ENCODE measurements at regions not wholly inside any gene's neighbourhood (a gene's known extent, or its start where the extent isn't known, plus 50 kb on each side); places are given as distances from the start of the nearest gene placed in this dataset.

- DNase-seq (ENCODE audit: low spot score) (no peak), ATAC-seq (no peak)
Measured at GRCh38 chr6:147806697-147807096, 298.2 kb downstream of the SAMD5 start.

- no peak for DNase-seq (ENCODE audit: low spot score)
- no peak for ATAC-seq
Measured at GRCh38 chr6:147808640-147809039, 300.1 kb downstream of the SAMD5 start.

DNA sequence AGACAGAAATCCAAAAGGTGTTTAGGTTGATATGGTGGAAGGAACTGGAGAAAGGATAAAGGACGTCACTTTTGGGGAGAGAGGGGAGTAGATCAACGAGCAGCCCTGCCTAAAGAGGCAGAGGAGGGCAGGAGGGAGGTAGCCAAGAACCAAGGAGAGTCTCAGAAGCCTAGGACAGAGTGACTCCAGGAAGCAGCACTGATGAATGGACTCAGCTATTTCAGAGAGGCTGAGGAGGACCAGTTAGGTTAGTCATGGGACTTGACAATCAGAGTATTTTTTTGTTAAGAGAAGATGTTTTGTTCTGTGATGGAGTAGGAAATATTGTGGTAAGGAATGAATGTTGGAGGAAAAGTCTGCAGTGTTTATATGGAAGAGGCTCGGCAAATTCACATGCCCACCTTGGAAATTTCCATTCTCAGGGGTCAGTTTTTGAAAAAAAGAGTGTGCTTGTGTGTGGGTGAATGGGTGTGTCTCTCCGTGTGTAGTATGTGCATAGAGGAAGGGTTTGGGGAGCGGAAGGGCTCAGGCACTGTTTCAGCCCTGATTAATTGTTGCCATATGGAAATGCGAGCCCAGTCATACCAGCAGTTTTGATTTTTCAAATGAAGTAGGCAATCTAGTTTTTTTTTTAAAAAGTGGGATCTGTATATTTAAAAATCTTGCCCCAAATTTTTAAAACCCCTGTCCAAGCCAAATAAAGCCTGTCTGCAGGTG lies 303.6 kb downstream of the SAMD5 start:
- ATAC-seq: no peak
- no peak for DNase-seq (ENCODE audit: low spot score)

- DNase-seq (ENCODE audit: low spot score) (no peak), ATAC-seq (no peak)
Measured at GRCh38 chr6:147817042-147817689, 308.7 kb downstream of the SAMD5 start.

DNA sequence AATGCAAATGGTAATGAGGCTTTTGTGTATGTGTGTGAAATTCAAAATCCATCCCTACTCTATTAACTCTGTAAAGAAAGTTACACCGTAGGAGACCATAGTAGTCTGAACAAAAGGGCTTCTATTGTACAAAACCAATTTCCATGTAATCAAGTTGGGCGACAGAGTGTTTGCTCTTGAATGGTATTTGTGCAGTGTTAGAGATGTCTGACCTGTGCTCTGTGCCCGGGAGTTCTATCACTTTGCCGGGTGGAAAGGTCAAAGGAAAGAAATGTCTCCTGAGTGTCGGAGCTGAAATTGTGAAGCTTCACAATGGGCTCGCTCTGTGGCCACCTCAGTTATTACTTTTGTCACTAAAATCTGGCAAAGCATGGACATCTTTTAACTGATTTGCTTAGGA lies 312.0 kb downstream of the SAMD5 start:
- no peak for ATAC-seq
- DNase-seq (ENCODE audit: low spot score): no peak

- ATAC-seq: no peak
Measured at GRCh38 chr6:147821295-147821897, 312.9 kb downstream of the SAMD5 start.

GRCh38 chr6:147823936-147824335 lies 315.4 kb downstream of the SAMD5 start:
- no peak for DNase-seq (ENCODE audit: low spot score)

More at GRCh38 chr6:147821295-147821897, 312.9 kb downstream of the SAMD5 start:
- DNase-seq (ENCODE audit: low spot score): no peak

GRCh38 chr6:147825848-147826247 lies 317.4 kb downstream of the SAMD5 start:
- DNase-seq (ENCODE audit: low spot score) (no peak), ATAC-seq (no peak)

More at GRCh38 chr6:147823936-147824335, 315.4 kb downstream of the SAMD5 start:
- ATAC-seq: no peak

GRCh38 chr6:147826698-147827097 lies 318.2 kb downstream of the SAMD5 start:
- ATAC-seq (no peak), DNase-seq (ENCODE audit: low spot score) (no peak)

DNA sequence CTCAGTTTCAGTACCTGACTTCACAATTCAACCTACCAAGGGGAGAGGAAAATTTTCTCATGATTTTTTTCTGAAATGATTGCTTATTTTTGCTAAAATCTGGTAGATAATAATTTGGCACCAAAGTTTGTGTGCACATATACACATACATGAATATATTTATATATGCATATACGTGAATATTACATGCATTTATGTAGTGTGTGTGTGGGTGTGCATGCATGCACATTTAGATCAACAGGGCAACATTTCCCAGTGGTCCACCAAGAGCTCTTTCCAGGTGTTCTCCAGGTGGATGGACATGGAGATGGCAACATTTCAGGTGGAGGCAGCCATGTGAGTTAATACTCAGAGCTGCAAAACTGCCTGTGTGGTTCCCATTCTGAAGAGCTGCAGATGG lies 320.9 kb downstream of the SAMD5 start:
- DNase-seq (ENCODE audit: low spot score) (no peak), ATAC-seq (no peak)

DNA sequence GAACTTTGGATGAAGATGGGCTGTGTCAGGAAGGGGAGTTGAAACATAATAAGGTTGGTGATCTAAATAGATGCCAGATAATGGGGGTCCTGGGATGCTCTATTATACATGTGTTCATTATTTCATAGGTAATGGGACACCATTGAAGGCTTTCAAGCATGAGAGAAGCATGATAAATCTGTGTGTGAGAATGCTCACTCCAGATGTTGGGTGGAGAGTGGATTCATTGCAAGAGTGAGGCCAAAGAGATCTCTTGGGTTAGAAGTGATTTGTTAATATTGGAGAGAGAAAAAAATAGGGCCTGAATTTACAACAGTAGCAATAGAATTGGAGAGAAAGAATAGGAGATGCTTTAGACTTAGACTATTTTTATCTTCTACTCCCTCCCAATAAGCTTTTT lies 321.3 kb downstream of the SAMD5 start:
- ATAC-seq (no peak), DNase-seq (ENCODE audit: low spot score) (no peak)

GRCh38 chr6:147831356-147831755 lies 322.9 kb downstream of the SAMD5 start:
- DNase-seq (ENCODE audit: low spot score) (no peak), ATAC-seq (no peak)

DNA sequence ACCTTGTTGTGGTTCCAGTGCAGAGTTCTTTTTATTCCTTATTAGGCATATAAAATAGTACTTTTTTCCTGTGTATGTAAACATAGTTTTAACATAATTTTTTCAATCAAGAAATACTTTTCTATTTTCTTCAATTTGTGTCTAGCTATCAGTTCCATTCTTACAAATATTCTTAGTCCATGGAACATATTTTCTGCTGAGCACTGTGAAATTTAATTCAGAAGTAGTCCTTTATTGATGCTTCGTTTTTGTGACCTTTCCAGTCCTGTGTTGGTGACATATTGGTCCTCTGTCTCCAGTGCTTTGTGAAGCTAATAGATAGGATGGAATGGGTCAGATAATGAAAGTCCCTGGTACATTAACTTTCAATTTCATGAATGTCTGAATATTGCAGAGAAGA lies 325.1 kb downstream of the SAMD5 start:
- no peak for DNase-seq (ENCODE audit: low spot score)

DNA sequence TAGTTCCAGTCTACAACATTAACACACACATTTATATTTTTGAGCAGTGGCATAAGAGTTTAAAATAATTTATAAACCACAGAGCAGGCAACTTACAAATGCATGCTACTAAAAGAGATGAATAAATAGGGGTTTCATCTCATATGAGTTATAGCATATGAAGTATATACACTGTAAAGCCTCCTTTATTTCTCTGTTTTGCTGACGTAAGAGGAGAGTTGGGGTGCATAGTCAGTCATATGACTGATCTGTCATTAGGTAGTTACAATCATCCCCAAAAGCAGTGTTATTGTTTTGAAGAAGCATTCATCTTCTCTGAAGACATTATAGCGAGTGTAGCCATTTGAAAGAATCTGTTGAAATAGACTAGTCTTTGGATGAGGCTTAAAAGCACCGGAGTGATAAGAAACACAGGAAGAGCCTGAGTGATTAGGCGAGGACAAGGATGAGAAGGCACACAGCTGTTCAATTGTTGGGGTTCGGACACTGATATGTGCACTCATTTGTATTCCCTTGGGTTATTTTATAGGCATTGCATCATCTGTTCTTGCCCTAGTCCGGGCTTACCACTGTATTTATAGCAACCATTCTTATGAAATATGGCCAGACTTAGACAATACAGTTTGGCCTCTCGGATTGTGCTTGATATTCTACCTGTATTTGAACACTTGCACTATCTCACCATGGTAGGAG lies 325.7 kb downstream of the SAMD5 start:
- ATAC-seq (no peak), DNase-seq (ENCODE audit: low spot score) (no peak)

More for the DNA sequence above, 325.1 kb downstream of the SAMD5 start:
- no peak for ATAC-seq

DNA sequence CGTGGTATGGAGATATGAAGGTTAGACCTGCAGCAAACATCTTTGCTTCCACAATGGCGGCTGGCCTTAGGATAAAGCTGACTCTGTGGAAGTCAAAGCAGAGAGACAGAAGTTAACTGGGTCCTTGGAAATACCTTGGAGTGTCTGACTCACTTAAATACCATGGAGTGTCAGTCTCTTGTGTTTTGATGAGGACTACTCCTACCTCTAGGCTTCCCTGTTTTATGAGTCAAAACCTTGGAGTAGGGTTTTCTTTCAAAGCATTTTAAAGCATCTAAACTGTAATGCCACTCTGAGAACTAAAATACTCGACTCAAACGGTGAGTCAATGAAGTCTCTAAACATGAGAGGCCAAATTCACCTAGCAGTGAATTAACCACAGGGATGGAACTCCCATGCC lies 329.1 kb downstream of the SAMD5 start:
- ATAC-seq: no peak

GRCh38 chr6:147839708-147840610 lies 331.5 kb downstream of the SAMD5 start:
- DNase-seq (ENCODE audit: low spot score): no peak
- ATAC-seq: no peak

More for the DNA sequence above, 329.1 kb downstream of the SAMD5 start:
- no peak for DNase-seq (ENCODE audit: low spot score)

DNA sequence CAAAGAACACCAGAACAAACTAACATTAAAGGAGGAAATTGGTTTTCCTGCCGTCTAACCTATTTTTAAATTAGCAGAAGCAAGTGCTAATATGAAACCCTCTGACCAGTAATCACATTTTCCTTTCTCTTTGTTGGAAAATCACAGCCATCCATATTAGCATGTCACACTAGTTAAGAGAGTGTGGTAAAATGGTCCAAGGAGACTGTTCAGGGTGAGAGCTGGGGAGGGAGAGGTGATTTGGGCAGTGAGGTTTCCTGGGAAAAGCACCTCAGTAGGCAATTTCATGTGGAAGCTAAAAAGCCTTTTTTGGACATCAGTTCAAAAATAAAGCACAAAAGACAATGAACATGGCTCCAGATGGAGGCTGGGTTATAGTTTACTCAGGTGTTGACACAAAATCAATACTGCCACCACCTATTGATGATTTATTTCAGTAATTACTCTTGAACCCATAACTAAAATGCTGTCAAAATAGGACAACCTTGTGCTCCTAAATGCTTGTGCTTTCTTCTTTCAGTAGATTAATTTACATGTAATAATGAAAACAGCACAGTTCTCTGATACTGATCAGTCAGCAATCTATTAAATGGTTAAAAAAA lies 333.2 kb downstream of the SAMD5 start:
- ATAC-seq (no peak), DNase-seq (ENCODE audit: low spot score) (no peak)

DNA sequence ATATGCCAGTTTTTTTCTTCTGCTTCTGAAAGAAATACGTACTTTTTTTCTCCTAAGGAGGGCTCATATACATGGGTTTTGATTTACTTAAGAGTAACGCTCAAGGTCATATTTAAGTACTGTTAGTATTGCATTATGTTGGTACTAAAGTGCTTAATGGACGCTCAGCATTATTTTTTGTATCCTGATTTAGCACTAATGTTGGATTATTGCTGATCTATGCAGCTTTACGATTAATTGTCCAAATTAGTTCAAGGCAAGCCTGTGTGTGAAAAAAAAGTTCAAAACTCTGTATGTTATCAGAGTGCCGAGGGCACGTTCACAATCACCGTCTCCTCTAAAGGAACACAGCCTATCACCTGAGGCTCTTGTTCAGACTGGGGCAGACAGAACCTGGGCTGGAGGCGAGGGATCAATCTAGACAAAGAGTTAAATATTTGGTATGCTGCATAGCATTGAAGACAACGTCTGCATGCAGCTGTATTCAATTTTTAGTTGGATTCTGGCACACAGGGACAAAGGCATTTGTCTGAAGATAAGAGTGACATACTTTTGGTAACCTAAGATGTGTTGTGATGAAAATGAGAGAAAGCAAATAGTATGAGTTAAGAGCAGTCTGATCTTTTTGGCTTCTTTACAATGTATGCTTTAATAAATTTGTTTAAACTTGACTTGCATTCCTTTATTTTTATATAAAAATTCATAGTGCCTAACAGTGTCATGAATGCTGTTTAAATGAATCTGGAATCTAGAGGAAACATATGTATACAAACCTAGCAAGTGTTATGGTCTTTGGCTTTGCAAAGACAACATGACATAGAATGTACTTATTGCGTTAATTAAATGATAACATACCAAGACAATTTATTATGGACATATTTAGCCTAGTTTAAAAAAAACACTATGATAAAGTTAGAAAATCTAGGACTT lies 341.2 kb downstream of the SAMD5 start:
- DNase-seq (ENCODE audit: low spot score) (no peak), ATAC-seq (no peak)

DNA sequence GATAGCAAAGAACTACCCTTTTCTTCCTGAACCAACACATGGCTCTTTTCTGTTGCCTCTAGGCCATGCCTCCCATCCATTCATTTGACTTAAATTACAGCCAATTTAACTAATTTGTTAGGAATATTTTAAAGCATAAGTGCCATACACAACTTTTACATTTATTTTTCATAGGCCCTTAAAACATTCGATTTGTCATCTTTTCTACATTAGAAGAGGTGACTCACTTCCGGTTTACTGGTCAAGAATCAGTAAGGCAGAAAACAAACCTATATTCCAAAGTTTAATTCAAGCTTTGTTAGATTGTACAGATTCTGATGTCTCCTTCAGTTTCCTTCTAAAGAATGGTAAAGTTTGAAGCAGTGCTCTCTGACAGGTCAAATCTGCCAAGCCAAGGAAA lies 344.3 kb downstream of the SAMD5 start:
- DNase-seq (ENCODE audit: low spot score) (no peak), ATAC-seq (no peak)
